Astrocyte of the spinal cord (primary cell): ENCODE measurements at regions not wholly inside any gene's neighbourhood (a gene's known extent, or its start where the extent isn't known, plus 50 kb on each side); places are given as distances from the start of the nearest gene placed in this dataset.

ENCODE experiments used
- DNase-seq: peaks from one replicate; pipeline ENCODE4 v3.0.0; 2011; ENCODE audit warnings: low read depth, low spot score
- H3K4me3 ChIP-seq: 2 replicates; pipeline ENCODE4 v1.5.1; 2011; ENCODE audit warnings: low read depth, mild to moderate bottlenecking, low read length, moderate library complexity
- CTCF ChIP-seq: IDR thresholded peaks from 2 replicates; pipeline ENCODE4 v1.5.1; 2012; ENCODE audit warnings: low read depth, mild to moderate bottlenecking, low read length, inconsistent platforms
- in situ Hi-C: cut with HindIII; loops from 2 replicates; pipeline ENCODE4 v1.10.0; 2017; ENCODE audit warnings: low sequenced_read_pairs

GRCh38 chr13:106678646-106679418 is 110.9 kb upstream of the ARGLU1 start:
- no peak for TF ChIP-seq CTCF
- in situ Hi-C loops = no loop called here
- H3K4me3 ChIP-seq = no peak overlapping the region
- no peak for DNase-seq

GRCh38 chr13:106675311-106675710 is 107.4 kb upstream of the ARGLU1 start:
- no peak overlapping the region for H3K4me3 ChIP-seq
- in situ Hi-C loops = no loop called here
- no peak for DNase-seq
- TF ChIP-seq CTCF = no peak

- in situ Hi-C loops = no loop called here
- TF ChIP-seq CTCF = no peak
Measured at GRCh38 chr13:106660746-106661625, 93.0 kb upstream of the ARGLU1 start.

GRCh38 chr13:106657104-106657503 is 89.2 kb upstream of the ARGLU1 start:
- H3K4me3 ChIP-seq = no peak overlapping the region
- in situ Hi-C loops = no loop called here
- no peak for DNase-seq
- no peak for TF ChIP-seq CTCF

More at GRCh38 chr13:106660746-106661625, 93.0 kb upstream of the ARGLU1 start:
- DNase-seq = no peak
- H3K4me3 ChIP-seq = no peak overlapping the region

- H3K4me3 ChIP-seq = no peak overlapping the region
- no peak for TF ChIP-seq CTCF
- in situ Hi-C loops = no loop called here
- DNase-seq = no peak
Measured at GRCh38 chr13:106656186-106656585, 88.2 kb upstream of the ARGLU1 start.

- in situ Hi-C loops = no loop called here
- TF ChIP-seq CTCF = no peak
- no peak for DNase-seq
Measured at GRCh38 chr13:106651442-106651841, 83.5 kb upstream of the ARGLU1 start.

More at GRCh38 chr13:106651442-106651841, 83.5 kb upstream of the ARGLU1 start:
- no peak overlapping the region for H3K4me3 ChIP-seq
